MM.1S (cell line): ENCODE measurements at regions not wholly inside any gene's neighbourhood (a gene's known extent, or its start where the extent isn't known, plus 50 kb on each side); places are given as distances from the start of the nearest gene placed in this dataset.

Source experiments
- DNase-seq: peaks from one replicate; pipeline ENCODE4 v3.0.0-alpha.2; 2015
- H2AFZ ChIP-seq: fragments of 300-600 bp; sonication (generic); 2 replicates; pipeline ENCODE4 v1.6.0; 2016; ENCODE audit warnings: antibody characterized with exemption, low read length
- H3F3A ChIP-seq: fragments of 300-600 bp; sonication (generic); 2 replicates; pipeline ENCODE4 v1.6.1; 2016; ENCODE audit warnings: mild to moderate bottlenecking, antibody characterized with exemption, low read length, moderate library complexity, mixed read lengths; ENCODE audit not compliant: insufficient read depth
- H3K27ac ChIP-seq: fragments of 300-600 bp; sonication (generic); 2 replicates; pipeline ENCODE4 v1.5.1; 2016; ENCODE audit warnings: mild to moderate bottlenecking, low read length
- H3K27me3 ChIP-seq: fragments of 300-600 bp; sonication (generic); replicated peaks from 2 replicates; pipeline ENCODE4 v1.6.0; 2016; ENCODE audit warnings: low read length; ENCODE audit not compliant: insufficient read depth
- H3K36me3 ChIP-seq: fragments of 300-600 bp; sonication (generic); replicated peaks from 2 replicates; pipeline ENCODE4 v1.6.1; 2016; ENCODE audit warnings: mild to moderate bottlenecking, low read length, mixed read lengths; ENCODE audit not compliant: insufficient read depth
- H3K4me1 ChIP-seq: fragments of 300-600 bp; sonication (generic); 2 replicates; pipeline ENCODE4 v1.6.1; 2016; ENCODE audit warnings: low read length, mixed read lengths
- H3K4me2 ChIP-seq: fragments of 300-600 bp; sonication (generic); 2 replicates; pipeline ENCODE4 v1.6.0; 2016; ENCODE audit warnings: low read depth, low read length
- H3K4me3 ChIP-seq: fragments of 300-600 bp; sonication (generic); 2 replicates; pipeline ENCODE4 v1.5.1; 2016; ENCODE audit warnings: low read length, mixed read lengths
- H3K79me2 ChIP-seq: fragments of 300-600 bp; sonication (generic); 2 replicates; pipeline ENCODE4 v1.6.1; 2016; ENCODE audit warnings: mixed run types, low read length, mixed read lengths
- H3K9ac ChIP-seq: fragments of 300-600 bp; sonication (generic); 2 replicates; pipeline ENCODE4 v1.6.1; 2016; ENCODE audit warnings: low read length, mixed read lengths
- H3K9me2 ChIP-seq: fragments of 300-600 bp; sonication (generic); replicated peaks from 2 replicates; pipeline ENCODE4 v1.6.1; 2016; ENCODE audit warnings: mild to moderate bottlenecking, low read length, mixed read lengths; ENCODE audit not compliant: insufficient read depth
- H3K9me3 ChIP-seq: fragments of 300-600 bp; sonication (generic); replicated peaks from 2 replicates; pipeline ENCODE4 v1.6.1; 2016; ENCODE audit warnings: mild to moderate bottlenecking, low read length, mixed read lengths; ENCODE audit not compliant: insufficient read depth
- H4K20me1 ChIP-seq: fragments of 300-600 bp; sonication (generic); 2 replicates; pipeline ENCODE4 v1.6.1; 2016; ENCODE audit warnings: mild to moderate bottlenecking, low read length, moderate library complexity, mixed read lengths; ENCODE audit not compliant: insufficient read depth
- EZH2 ChIP-seq: fragments of 300-600 bp; sonication (generic); optimal IDR thresholded peaks from 2 replicates; pipeline ENCODE3; 2017; ENCODE audit warnings: low read depth, mild to moderate bottlenecking, antibody characterized with exemption, low read length, mixed read lengths
- EZH2phosphoT487 ChIP-seq: fragments of 300-600 bp; sonication (generic); IDR thresholded peaks from 2 replicates; pipeline ENCODE4 v1.6.1; 2018; ENCODE audit warnings: antibody characterized with exemption, low read length
- TF ChIP-seq, protein P1 (sequence below): fragments of 300-600 bp; sonication (generic); IDR thresholded peaks from 2 replicates; pipeline ENCODE4 v1.5.1; 2016; ENCODE audit warnings: antibody characterized with exemption, low read length, mixed read lengths

DNA sequence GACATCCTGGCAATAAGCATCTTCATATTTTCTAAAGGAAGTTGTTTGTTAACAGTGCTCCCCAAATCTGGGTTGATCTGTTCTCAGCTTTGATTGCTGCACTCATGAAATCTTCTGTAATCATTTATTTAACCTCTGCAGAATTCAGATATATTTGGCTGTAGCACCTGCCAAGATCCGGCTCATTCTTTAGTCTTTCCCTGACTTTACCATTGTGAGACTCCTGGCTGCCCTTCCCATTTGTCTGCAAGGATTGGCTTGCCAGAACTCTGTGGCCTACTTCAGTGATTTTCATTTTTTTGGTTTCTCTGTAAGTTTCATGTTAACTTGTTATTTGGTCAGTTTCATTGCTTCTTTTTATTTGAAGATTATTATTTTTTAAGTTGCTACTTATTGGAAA, 191.2 kb upstream of the PLXNC1 start:
- Histone ChIP-seq H3K4me3 (no peak overlapping the region), H3K4me2 (no peak overlapping the region), H3K79me2 (no peaks in the 10 kb centered on the region), H3K27me3 (no peaks in the 10 kb centered on the region), H3K4me1 (no peaks in the 10 kb centered on the region), H3K27ac (no peak overlapping the region), H4K20me1 (no peaks in the 10 kb centered on the region), H3F3A (no peaks in the 10 kb centered on the region), H3K36me3 (no peaks in the 10 kb centered on the region), H2AFZ (no peak overlapping the region), H3K9me3 (no peaks in the 10 kb centered on the region), H3K9ac (no peak overlapping the region), H3K9me2 (no peaks in the 10 kb centered on the region)
- TF ChIP-seq EZH2: no peak
- no peak for TF ChIP-seq EZH2phosphoT487
- TF ChIP-seq, protein P1, sequence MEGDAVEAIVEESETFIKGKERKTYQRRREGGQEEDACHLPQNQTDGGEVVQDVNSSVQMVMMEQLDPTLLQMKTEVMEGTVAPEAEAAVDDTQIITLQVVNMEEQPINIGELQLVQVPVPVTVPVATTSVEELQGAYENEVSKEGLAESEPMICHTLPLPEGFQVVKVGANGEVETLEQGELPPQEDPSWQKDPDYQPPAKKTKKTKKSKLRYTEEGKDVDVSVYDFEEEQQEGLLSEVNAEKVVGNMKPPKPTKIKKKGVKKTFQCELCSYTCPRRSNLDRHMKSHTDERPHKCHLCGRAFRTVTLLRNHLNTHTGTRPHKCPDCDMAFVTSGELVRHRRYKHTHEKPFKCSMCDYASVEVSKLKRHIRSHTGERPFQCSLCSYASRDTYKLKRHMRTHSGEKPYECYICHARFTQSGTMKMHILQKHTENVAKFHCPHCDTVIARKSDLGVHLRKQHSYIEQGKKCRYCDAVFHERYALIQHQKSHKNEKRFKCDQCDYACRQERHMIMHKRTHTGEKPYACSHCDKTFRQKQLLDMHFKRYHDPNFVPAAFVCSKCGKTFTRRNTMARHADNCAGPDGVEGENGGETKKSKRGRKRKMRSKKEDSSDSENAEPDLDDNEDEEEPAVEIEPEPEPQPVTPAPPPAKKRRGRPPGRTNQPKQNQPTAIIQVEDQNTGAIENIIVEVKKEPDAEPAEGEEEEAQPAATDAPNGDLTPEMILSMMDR: no peak
- no peak for DNase-seq

DNA sequence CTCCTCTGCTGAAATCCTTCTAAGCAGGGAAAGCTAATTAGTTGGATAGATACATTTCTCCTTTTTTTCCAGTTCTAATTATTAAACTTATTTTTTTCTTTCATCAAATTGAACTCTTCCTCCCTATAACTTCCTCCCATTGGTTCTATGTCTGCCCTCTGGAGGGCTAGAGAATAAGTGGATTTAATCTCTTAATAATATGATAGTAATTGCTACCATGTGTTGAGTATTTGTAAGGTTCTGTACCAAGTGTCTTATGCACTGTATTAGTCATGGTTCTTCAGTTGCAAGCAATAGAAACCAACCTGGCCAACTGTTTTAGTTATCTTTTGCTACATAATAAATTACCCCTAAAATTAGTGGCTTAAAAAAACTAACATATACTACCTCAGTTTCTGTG, 190.5 kb upstream of the PLXNC1 start:
- H3K27ac ChIP-seq: no peak overlapping the region
- no peaks in the 10 kb centered on the region for H3K4me1 ChIP-seq
- no peaks in the 10 kb centered on the region for H3F3A ChIP-seq
- no peak overlapping the region for H3K4me3 ChIP-seq
- H3K4me2 ChIP-seq: no peak overlapping the region
- H3K9me2 ChIP-seq: no peaks in the 10 kb centered on the region
- H3K9me3 ChIP-seq: no peaks in the 10 kb centered on the region
- no peak overlapping the region for H3K9ac ChIP-seq
- no peak for TF ChIP-seq EZH2
- TF ChIP-seq EZH2phosphoT487: no peak
- TF ChIP-seq, protein P1: no peak
- DNase-seq: no peak
- H2AFZ ChIP-seq: no peak overlapping the region
- H3K27me3 ChIP-seq: no peaks in the 10 kb centered on the region
- H3K79me2 ChIP-seq: no peaks in the 10 kb centered on the region
- no peaks in the 10 kb centered on the region for H3K36me3 ChIP-seq
- H4K20me1 ChIP-seq: no peaks in the 10 kb centered on the region

DNA sequence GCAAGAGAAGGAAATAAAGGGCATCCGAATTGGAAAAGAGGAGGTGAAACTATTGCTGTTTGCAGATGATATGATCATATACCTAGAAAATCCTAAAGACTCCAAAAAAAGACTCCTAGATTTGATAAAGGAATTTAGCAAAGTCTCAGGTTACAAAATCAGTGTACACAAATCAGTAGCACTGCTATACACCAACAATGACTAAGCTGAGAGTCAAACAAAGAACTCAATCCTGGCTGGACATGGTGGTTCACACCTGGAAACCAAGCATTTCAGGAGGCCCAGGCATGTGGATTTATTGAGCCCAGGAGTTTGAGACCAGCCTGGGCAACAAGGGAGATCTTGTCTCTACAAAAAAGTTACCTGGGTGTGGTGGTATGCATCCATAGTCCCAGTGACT, 188.7 kb upstream of the PLXNC1 start:
- no peak overlapping the region for H3K4me2 ChIP-seq
- H3K27me3 ChIP-seq: no peaks in the 10 kb centered on the region
- no peaks in the 10 kb centered on the region for H3K9me3 ChIP-seq
- no peaks in the 10 kb centered on the region for H3K4me1 ChIP-seq
- H3K9me2 ChIP-seq: no peaks in the 10 kb centered on the region
- no peak overlapping the region for H3K4me3 ChIP-seq
- no peaks in the 10 kb centered on the region for H3F3A ChIP-seq
- no peaks in the 10 kb centered on the region for H3K79me2 ChIP-seq
- DNase-seq: no peak
- H2AFZ ChIP-seq: no peak overlapping the region
- TF ChIP-seq, protein P1: no peak
- TF ChIP-seq EZH2phosphoT487 (no peak), EZH2 (no peak)
- H3K36me3 ChIP-seq: no peaks in the 10 kb centered on the region
- H4K20me1 ChIP-seq: no peaks in the 10 kb centered on the region
- H3K9ac ChIP-seq: no peak overlapping the region
- no peak overlapping the region for H3K27ac ChIP-seq
